ENCODE measurements at regions not wholly inside any gene's neighbourhood (a gene's known extent, or its start where the extent isn't known, plus 50 kb on each side); places are given as distances from the start of the nearest gene placed in this dataset.

GRCh38 chr10:120705309-120705708, 145.9 kb upstream of the WDR11 start:
- no peak for DNase-seq

GRCh38 chr10:120710076-120710475, 141.1 kb upstream of the WDR11 start:
- no peak for DNase-seq

- no peak for DNase-seq
These were observed 139.3 kb upstream of the WDR11 start for GRCh38 chr10:120711860-120712259.

- no peak for DNase-seq
These were observed 137.5 kb upstream of the WDR11 start for GRCh38 chr10:120713573-120714205.

- DNase-seq = no peak
These were observed 136.0 kb upstream of the WDR11 start for GRCh38 chr10:120715171-120715570.

GRCh38 chr10:120719333-120719732, 131.8 kb upstream of the WDR11 start:
- DNase-seq = no peak

GRCh38 chr10:120727001-120727400, 124.2 kb upstream of the WDR11 start:
- no peak for DNase-seq

- DNase-seq = no peak
These were observed 121.6 kb upstream of the WDR11 start for GRCh38 chr10:120729547-120729946.

GRCh38 chr10:120732067-120732466, 119.1 kb upstream of the WDR11 start:
- no peak for DNase-seq

GRCh38 chr10:120732643-120733313, 118.4 kb upstream of the WDR11 start:
- DNase-seq = no peak

- no peak for DNase-seq
These were observed 116.6 kb upstream of the WDR11 start for GRCh38 chr10:120734483-120735078.

- no peak for DNase-seq
These were observed 115.8 kb upstream of the WDR11 start for GRCh38 chr10:120735315-120735714.

GRCh38 chr10:120735773-120736371, 115.3 kb upstream of the WDR11 start:
- DNase-seq = no peak

GRCh38 chr10:120736377-120736776, 114.8 kb upstream of the WDR11 start:
- no peak for DNase-seq

GRCh38 chr10:120738658-120739057, 112.5 kb upstream of the WDR11 start:
- no peak for DNase-seq

- no peak for DNase-seq
These were observed 109.8 kb upstream of the WDR11 start for GRCh38 chr10:120741396-120741795.

- no peak for DNase-seq
These were observed 108.8 kb upstream of the WDR11 start for GRCh38 chr10:120742373-120742772.

GRCh38 chr10:120744040-120744439, 107.1 kb upstream of the WDR11 start:
- DNase-seq = no peak

- no peak for DNase-seq
These were observed 105.0 kb upstream of the WDR11 start for GRCh38 chr10:120746001-120746777.

GRCh38 chr10:120748519-120748918, 102.6 kb upstream of the WDR11 start:
- DNase-seq = no peak

- no peak for DNase-seq
These were observed 102.1 kb upstream of the WDR11 start for GRCh38 chr10:120749072-120749471.

GRCh38 chr10:120749856-120750566, 101.2 kb upstream of the WDR11 start:
- no peak for DNase-seq

- no peak for DNase-seq
These were observed 95.4 kb upstream of the WDR11 start for GRCh38 chr10:120755771-120756170.
